Epithelial cell of esophagus (primary cell): ENCODE measurements at regions not wholly inside any gene's neighbourhood (a gene's known extent, or its start where the extent isn't known, plus 50 kb on each side); places are given as distances from the start of the nearest gene placed in this dataset.

Experiments used
- DNase-seq: peaks from one replicate; pipeline ENCODE4 v3.0.0; 2010; ENCODE audit warnings: low read depth
- H3K4me3 ChIP-seq: 2 replicates; pipeline ENCODE4 v1.5.1; 2011; ENCODE audit warnings: mild to moderate bottlenecking, low read length, control low read depth
- CTCF ChIP-seq: IDR thresholded peaks from 2 replicates; pipeline ENCODE4 v1.5.1; 2011; ENCODE audit warnings: low read depth, mild to moderate bottlenecking, low read length, control low read depth, inconsistent platforms; ENCODE audit not compliant: insufficient read depth; ENCODE audit errors: missing control alignments

GRCh38 chr16:85231959-85232358, 119.7 kb upstream of the CIBAR2 start:
- no peak for DNase-seq
- H3K4me3 ChIP-seq: no peak overlapping the region
- no peak for TF ChIP-seq CTCF

- no peak for DNase-seq
These were observed 120.3 kb upstream of the CIBAR2 start for GRCh38 chr16:85232369-85233142.

GRCh38 chr16:85233516-85233915, 121.2 kb upstream of the CIBAR2 start:
- H3K4me3 ChIP-seq: no peak overlapping the region
- TF ChIP-seq CTCF: no peak
- no peak for DNase-seq

More at GRCh38 chr16:85232369-85233142, 120.3 kb upstream of the CIBAR2 start:
- no peak overlapping the region for H3K4me3 ChIP-seq
- no peak for TF ChIP-seq CTCF

GRCh38 chr16:85234310-85235204, 122.3 kb upstream of the CIBAR2 start:
- H3K4me3 ChIP-seq: no peak overlapping the region
- no peak for TF ChIP-seq CTCF
- DNase-seq: no peak

GRCh38 chr16:85235991-85236817, 123.9 kb upstream of the CIBAR2 start:
- no peak overlapping the region for H3K4me3 ChIP-seq
- no peak for TF ChIP-seq CTCF
- DNase-seq: no peak

- H3K4me3 ChIP-seq: no peak overlapping the region
- no peak for TF ChIP-seq CTCF
- DNase-seq: no peak
These were observed 124.5 kb upstream of the CIBAR2 start for GRCh38 chr16:85236818-85237150.
